NCI-H526 treated with DMSO at 0.1 percent for 48 hours (cell line): ENCODE measurements at regions not wholly inside any gene's neighbourhood (a gene's known extent, or its start where the extent isn't known, plus 50 kb on each side); places are given as distances from the start of the nearest gene placed in this dataset.
"Not testable (repeated sequence)": the region's sequence is repeated elsewhere in the genome, so short reads cannot be mapped to it uniquely, and the experiment has no call there.

Source experiments
- DNase-seq: peaks from one replicate; lab custom pipeline; 2025; lab: John Stamatoyannopoulos, UW

DNA sequence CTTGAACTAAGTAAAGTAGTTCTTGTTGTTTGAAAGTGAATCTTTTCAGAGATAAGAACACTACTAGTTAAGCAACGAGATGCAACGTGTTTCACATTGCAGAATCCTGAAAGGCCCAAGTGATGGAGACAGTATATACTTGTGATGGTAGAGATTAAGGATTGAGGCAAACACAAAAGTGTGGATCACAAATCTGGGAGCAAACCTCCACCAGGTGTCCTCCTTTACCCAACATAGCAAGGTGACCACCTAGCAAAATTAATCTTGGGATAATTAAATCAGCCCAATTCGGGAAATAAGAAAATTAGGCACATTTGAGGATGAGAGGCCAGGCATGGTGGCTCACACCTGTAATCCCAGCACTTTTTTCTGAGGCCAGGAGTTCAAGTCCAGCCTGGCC is 563.9 kb downstream of the DACH1 start:
- no peak for DNase-seq

DNA sequence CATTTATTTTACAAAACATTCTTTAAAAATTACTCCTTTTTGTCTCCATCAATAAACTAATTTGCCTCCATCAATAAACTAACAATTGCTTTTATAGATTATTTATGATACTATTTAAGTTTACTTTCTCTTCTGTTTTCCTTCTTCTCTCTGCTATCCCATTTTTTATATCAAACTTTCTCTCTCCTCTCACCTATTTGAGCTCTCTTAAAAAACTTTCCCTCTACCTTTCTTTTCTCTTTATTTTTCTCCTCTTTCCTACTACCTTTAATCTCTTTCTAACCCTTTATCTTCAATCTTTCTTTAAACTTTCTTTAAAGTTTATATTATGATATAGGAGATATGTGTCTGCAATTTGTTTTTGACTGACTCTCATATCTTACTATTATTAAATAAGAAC is 566.4 kb downstream of the DACH1 start:
- DNase-seq = no peak

DNA sequence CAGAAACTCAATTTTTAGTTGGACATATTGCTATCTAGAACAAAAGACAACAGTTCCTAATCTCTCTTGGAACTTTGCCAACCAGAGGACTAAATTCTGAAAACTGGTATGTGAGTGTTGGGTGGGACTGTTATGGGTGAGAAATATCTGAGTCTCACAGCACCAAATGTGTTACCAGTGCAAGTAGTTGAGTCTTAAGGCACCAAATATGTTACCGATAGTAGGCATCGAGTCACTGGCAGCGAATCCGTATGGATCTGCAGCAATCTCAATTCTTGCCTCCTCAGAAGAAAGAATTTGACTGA is 575.2 kb downstream of the DACH1 start:
- DNase-seq = no peak

DNA sequence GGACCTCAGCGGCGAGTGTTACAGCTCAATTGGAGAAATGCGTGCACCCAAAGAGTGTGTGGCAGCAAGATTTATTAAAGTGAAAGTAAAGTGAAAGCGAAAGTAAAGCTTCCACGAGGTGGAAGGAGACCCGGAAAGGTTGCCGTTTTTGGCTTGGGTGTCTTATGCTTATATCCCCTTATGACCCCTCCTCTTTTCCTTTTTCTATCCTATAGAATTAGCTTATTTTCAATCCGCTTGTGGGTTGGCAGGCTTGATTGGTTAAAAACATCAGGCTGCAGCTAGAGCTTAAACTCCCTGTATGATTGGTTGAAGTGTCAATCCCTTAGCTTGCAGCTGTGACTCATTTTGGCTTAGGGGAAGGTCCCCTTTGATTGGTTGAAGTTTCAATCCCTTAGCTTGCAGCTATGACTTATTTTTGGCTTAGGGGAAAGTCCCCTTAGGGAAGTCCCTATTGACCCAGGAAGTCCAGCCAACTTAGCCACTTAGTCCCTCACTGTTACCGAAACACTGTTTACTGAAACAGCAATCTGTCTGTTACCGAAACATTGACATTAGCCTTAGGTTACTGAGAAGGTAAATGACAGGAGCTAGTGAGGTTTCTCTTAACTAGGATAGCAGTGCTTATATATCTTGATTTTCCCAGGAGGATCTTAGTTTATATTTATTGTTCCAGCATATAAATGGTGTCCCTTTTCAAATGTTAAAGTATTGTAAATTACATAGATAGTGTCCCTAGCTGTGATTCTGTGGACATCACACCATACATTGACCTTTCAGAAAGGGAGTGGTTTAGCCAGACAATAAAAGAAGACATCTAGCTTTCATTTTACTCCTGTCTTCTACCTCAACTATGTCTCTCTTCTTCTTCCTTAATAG is 575.8 kb downstream of the DACH1 start:
- DNase-seq = no peak

DNA sequence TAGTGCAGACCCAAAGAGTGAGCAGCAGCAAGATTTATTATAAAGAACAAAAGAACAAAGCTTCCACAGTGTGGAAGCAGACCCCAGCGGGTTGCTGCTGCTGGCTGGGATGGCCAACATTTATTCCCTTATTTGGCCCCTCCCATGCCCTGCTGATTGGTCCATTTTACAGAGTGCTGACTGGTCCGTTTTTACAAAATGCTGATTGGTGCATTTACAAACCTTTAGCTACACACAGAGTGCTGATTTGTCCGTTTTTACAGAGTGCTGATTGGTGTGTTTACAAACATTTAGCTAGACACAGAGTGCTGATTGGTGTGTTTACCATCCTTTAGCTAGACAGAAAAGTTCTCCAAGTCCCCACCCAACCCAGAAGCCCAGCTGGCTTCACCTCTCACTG is 577.0 kb downstream of the DACH1 start:
- not testable (repeated sequence) for DNase-seq

DNA sequence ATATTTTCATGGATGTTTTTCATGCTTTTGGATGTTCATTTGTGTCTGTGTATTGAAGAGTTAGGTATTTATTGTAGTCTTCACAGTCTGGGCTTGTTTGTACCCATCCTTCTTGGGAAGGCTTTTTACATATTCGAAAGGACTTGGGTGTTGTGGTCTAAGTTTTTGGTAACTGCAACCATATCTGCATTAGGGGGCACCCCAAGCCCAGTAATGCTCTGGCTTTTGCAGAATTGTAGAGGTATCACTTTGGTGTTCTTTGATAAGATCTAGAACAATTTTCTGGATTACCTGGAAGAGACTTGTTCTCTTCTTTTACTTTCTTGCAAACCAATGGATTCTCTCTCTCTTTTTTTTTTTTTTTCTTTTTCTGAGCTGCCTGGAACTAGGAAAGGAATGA is 581.3 kb downstream of the DACH1 start:
- DNase-seq = no peak

DNA sequence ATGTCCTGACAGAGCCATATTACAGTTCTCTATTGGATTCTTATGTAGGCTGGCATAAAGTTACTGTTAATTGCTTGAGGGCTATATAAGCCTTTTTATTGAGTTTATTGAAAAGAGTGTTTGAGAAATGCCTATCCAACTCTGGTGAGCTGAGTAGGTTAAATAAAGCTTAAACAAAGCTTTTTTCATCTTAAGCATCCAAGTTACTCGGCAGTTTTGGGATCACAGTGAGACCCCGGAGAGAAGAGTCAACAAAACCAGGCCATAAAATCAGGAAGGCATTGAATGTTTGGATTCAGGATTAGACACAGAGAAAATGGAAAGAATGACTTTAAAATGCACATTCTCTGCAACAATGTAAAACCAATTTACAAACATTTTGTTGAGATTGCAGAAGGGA is 588.5 kb downstream of the DACH1 start:
- no peak for DNase-seq

DNA sequence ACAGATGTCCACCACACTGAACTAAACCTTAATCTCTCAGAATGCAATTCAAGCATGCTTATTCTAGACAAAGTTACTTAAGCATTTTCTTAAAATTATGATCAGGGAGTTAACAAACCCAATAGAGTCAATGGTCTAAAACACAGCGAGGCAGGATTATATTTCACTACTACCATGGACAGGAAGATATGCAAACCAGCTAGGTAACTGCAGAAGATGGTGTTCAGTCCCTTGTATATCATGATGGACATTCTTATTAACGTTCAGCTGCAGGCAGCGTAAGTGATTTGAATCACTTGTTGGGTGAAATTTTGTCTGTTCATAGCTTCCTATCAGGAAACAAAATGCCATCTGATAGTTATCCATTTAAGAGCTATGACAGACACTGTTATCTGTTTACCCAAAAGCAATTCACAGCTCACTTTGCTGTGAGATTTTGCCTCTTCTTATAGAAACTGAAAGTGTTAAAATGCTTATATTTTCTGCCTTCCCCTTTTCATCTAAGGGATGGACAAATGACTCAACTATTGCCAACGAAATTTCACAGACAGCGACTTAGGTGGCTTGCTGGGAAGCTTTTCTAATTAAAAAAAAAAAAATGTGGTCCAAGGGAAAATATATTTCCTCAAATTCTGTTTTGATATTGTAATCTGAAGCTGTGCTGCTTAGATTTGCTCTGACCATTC is 591.9 kb downstream of the DACH1 start:
- DNase-seq = peak; percentile 71

DNA sequence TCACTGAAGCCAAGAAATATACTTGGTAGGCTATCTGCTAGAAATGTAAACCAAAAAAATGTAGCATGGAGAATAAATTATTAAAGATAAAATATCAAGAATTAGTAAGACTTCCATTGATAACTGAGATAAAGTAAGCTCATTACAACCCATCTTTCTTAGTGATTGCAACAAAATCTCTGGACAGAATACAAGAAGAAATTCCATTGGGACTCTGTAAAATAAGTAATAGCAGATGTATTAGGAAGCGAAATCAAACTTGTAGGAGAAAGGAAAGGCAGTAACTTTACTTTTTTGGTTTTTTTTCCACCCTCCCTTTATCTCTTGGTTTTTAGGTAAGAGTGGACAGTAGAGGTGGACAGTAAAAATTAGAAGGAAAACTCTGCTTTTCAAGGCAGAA is 605.7 kb downstream of the DACH1 start:
- DNase-seq = no peak

DNA sequence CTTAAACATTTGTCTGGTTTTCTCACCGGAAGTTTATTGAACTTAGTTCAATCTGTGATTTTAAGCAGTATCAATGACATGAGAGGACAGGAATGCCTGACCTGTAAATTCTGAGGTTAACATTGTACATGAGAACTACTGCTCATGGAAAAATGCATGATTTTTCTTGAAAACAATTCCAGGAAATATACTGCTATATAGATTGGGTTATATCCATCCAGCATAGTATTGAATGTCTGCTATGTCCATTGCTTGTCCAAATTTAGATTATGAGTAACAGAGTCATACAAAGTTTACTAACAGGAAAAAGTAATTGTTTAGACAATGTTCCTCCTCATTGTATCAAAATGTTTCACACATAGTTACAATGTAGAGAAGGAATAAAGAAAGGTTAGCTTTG is 606.8 kb downstream of the DACH1 start:
- no peak for DNase-seq

DNA sequence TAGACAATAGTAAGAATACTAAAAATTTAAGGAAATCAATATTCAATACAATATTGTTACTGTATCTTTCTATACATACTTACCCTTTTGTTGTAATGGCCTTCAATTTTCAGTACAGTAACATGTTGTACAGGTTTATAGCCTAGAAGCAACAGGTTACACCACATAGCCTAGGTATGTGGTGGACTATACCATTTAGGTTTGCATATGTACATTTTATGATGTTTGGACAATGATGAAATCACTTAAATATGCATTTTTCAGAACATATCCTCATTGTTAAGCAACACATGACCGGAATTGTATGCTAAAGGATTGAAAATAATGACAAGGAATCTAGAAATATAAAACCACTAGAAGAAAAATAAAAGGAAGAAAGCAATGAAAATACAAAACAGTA is 611.4 kb downstream of the DACH1 start:
- no peak for DNase-seq

DNA sequence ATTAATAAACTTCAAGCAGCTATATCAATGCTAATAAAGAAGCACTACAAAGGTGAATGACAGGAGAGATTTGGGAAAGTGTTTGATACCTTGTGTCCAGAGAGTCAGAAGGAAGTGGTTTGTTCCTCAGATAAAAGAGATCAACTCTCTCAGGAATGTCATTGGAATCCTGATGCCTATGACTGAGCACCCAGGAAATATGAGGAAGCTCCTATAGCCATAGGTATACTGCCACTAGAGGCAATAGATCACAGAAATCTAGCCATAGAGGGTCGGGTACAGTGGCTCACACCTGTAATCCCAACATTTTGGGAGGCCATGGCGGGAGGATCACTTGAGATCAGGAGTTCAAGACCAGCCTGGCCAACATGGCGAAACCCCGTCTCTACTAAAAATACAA is 612.6 kb downstream of the DACH1 start:
- DNase-seq = no peak

DNA sequence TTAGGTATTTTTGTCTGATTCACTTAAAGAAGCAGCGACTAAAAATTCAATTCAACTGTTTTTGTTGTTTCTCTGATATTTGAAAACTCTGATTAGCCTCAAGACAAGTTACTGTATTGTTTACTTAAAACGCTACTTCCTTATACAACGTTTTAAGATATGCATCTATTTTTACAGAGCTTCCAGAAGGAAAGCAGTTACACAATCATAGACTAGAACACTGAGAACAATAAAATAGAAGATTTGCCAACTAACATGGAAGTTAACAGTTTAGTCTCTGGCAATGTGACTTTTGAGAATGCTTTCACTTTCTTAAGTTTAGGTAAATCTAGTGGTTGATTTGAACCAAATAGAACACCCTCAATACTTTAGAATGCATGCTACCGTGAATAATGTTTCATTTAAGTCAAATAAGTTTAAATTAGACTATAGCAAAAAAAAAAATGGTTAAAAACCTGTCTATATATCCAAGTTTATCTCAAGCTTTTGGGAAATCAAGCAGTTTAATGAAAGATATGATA is 614.8 kb downstream of the DACH1 start:
- no peak for DNase-seq

DNA sequence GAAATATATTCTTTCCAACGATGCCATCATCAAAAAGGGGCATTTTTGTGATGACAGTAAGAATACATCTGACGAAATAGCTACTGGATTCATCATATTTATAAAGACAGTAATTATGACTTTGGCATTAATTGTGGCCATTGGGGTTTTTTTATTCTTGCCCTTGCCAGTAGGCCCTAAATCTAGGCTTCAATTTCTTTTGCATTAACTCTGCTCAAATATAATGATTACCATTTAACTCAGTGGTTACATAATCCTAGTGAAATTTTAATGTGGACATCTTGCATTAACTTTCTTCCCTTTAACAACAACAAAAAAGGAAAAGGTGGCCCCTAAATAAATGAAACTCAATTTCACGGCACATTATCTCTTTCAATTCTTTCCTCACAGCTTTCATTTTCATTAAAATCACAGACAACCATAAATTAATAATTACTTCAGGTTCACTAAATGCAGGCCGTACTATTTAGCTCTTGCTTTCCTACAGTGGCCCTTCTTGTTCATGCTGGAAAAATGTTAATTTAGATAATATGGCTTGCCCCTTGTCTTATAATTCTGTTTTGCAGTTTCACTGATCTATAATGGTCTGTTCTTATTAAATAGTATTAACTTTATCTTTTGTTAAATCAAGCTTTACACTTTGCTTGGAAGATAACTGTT is 615.6 kb downstream of the DACH1 start:
- no peak for DNase-seq

DNA sequence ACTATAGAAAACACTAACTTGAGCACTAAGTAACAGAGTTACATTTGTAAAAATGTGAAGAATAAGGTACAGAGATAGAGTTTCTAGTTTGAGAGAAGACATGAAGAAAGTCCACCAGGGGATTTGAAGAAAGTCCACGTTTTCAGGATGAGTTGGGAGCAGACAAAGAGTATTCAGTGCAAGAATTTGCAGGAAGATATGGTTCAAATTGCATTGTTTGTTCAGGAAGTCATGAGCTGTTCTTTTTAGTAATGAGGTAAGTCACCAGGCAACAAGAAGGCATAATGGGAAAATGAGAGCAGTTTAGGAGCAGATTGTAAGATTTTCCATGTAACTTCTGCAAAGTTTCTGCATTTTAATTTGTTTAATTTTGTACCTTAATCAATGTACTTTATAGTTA is 618.0 kb downstream of the DACH1 start:
- no peak for DNase-seq

DNA sequence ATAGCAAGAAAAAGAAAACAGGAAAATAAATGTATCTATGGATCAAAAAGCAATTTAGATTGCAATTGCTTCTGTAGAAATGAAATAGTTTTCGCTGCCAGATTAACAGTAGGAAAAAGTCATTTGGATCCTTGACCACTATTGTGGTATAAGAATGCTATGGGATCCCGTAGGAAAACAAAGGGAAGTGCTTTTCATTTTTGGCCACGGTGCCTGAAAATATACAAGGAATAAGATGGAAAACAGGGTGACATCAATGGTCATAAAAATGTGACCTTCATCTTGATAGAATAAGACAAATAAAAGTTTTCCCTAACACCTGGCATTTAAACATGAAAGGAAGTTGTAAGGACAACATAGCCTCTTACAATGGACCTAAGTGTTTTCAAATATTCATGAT is 622.8 kb downstream of the DACH1 start:
- no peak for DNase-seq

DNA sequence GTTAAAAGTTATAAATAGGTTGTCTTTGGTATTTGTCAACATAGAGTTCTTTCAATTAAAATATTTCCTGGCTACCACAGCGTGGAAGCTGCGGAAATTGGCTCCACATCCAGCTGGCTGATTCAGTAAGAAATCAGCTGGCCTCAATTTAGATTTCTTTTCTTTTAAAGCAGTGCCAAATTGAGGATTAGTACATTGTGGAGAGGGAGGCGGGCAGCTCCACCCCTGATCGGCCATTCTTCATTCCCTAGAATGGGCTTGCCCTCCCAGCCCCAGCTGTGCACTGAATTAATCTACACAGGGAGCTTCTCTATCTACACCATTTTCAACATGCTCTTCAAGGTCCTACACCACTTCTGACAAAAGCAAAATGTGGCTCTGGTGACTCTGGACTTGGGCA is 624.8 kb downstream of the DACH1 start:
- no peak for DNase-seq

DNA sequence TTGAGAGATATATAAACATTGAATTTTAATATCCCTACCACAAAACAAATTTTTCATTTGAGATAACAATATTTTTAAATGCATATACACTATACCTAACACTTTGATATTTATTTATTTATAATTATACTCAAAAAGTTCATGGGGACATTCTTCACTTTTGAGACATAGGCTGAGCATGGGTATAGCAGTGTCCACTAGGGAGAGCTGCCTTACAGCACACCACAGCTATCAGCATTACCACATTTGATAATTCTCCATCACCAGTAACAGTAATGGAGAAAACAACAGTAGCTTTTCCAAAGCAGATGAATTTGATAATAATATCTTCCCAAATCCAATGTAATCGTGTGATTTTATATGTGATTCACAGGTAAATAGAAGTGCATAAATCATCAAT is 626.1 kb downstream of the DACH1 start:
- no peak for DNase-seq

DNA sequence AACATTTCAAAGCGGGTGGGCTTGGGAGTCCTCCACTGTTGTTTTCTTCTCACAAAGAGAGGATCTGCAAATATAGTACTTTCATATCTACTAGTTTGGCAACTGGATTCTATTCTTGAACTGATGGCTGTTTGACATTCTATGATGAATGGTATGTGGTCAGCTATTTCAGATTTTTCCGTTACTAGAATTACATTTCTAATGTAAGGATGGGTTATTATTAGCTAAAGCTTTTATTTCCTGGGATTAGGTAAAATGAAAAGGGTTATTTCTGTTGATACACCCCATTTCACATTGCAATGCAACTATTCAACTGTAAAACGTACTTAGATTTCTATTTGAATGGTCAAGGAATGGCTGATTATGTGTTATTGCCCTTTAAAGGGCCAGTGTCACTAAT is 629.7 kb downstream of the DACH1 start:
- DNase-seq = no peak

DNA sequence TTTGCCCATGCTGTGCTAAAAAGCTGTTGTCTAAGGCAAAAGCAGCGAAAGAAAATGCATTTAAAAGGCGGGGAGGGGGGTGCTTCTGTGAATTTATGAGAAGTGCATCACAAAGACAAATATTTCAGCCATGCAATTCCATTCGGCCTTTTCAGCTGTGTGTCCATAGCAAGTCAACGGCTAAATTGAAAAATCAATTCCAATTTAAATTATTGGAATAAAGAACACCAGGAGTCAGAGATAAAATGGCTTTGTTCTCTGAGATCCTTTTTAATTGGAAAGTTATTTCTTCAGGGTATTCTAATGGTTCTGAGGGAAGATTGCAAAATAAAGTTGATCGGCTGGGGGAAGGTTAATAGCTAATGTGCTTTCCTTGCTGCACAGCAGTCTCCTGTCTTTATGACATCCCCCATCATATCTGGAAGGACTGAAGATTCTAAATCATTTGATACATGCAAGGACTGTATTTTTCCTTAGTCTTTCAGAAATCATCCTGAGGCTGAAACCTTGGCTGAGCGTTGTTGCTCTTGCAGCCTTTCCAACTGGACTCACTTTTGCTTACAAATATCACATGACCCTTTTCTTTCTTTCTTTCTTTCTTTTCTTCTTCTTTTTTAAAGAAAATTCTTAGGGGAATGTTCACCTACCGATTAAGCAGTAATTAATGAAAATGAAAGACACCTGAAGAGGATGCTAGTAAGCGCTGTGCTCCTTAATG is 647.1 kb downstream of the DACH1 start:
- no peak for DNase-seq

DNA sequence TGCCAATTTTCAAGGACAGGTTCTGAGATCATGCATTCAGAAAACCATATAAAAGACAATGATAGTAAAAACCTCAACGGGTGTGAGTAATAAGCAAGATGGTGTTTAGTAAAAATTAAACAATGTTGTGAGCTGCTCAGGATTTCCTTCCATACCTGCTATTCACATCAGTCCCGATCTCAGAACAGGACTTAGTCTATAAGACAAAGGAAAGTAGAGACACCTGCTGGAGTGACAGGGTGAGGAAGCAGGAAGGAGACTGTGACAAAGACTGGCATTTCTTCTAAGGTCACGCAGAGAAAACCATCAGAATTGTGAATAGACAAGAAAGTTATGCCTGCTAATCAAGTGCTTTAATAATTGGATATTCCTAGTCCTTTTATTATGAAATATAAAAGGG is 648.0 kb downstream of the DACH1 start:
- DNase-seq = peak; percentile 33

DNA sequence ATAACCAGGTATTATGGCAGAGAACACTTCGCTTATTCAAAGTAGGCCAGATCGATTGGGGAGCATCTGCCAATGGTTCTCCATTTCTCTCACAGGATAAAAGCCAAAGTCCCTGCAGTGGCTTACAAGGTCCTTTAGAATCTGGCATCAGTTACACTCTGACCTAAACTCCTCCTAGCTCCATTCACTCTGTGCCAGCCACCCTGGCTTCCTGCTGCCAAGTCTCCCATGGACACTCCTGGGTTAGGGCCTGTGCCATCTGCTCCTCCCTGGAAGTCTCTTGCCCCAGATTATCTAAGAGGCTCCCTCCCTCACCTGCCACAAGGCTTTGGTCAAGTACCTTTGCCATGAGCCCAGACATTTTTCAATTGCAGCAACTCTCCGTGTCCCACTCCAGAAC is 649.2 kb downstream of the DACH1 start:
- no peak for DNase-seq
